ENCODE measurements at regions not wholly inside any gene's neighbourhood (a gene's known extent, or its start where the extent isn't known, plus 50 kb on each side); places are given as distances from the start of the nearest gene placed in this dataset.

GRCh38 chr4:137253949-137254348, 278.3 kb downstream of the PCDH18 start:
- TF ChIP-seq CTCF (IDR thresholded peaks at IDR 0.05) = no peak
- TF ChIP-seq POLR2AphosphoS5 (IDR thresholded peaks at IDR 0.05) = no peak
